DND-41 (cell line): ENCODE measurements at regions not wholly inside any gene's neighbourhood (a gene's known extent, or its start where the extent isn't known, plus 50 kb on each side); places are given as distances from the start of the nearest gene placed in this dataset.

ENCODE experiments used
- EZH2 ChIP-seq: IDR thresholded peaks from 3 replicates; pipeline ENCODE4 v1.6.1; 2012; ENCODE audit warnings: borderline replicate concordance, low read depth, mild to moderate bottlenecking, moderate library complexity, low read length, inconsistent platforms; ENCODE audit not compliant: severe bottlenecking
- TF ChIP-seq, protein P1 (sequence below): IDR thresholded peaks from 2 replicates; pipeline ENCODE4 v1.5.1; 2012; ENCODE audit warnings: borderline replicate concordance, low read length, moderate library complexity, mild to moderate bottlenecking; ENCODE audit not compliant: poor library complexity, severe bottlenecking; ENCODE audit errors: extremely low read depth

DNA sequence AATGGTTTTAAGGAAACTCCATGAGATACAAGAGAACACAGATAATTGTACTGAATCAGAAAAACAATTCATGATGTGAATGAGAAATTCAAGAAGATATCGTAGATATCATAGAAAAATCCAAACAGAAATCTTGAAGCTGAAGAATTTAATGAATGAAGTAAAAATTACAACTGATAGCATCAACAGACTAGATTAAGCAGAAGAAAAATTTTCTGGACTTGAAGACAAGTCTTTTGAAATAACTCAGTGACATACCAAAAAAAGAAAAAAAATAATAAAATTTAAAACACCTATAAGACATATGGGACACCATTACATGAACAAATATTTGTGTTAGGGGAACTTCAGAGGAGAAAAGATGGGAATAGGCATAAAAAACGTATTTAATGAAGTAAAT is 122.8 kb upstream of the SYT10 start:
- TF ChIP-seq, protein P1, sequence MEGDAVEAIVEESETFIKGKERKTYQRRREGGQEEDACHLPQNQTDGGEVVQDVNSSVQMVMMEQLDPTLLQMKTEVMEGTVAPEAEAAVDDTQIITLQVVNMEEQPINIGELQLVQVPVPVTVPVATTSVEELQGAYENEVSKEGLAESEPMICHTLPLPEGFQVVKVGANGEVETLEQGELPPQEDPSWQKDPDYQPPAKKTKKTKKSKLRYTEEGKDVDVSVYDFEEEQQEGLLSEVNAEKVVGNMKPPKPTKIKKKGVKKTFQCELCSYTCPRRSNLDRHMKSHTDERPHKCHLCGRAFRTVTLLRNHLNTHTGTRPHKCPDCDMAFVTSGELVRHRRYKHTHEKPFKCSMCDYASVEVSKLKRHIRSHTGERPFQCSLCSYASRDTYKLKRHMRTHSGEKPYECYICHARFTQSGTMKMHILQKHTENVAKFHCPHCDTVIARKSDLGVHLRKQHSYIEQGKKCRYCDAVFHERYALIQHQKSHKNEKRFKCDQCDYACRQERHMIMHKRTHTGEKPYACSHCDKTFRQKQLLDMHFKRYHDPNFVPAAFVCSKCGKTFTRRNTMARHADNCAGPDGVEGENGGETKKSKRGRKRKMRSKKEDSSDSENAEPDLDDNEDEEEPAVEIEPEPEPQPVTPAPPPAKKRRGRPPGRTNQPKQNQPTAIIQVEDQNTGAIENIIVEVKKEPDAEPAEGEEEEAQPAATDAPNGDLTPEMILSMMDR, result no peak
- TF ChIP-seq EZH2, result no peak
